ENCODE measurements at regions not wholly inside any gene's neighbourhood (a gene's known extent, or its start where the extent isn't known, plus 50 kb on each side); places are given as distances from the start of the nearest gene placed in this dataset.

DNA sequence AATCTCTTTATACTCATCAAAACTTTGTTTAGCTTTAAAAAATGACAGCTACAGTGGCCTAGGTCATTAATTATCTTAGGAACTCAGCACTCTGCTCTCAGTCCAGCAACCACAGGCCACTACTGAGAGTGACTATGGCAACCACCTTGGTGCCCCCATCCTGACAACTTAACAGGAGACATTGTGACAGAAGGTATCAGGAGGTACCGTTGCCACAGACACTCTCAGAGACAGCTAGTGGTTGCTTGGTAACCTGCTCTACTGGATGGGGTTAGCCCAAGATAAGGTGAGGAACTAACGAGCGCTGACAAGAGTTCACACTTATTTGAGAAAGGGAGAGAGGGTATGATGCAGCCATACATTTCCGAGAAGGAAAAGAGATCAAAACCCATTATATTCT lies 76.1 kb upstream of the TFAP2D start:
- TF ChIP-seq, protein P1, sequence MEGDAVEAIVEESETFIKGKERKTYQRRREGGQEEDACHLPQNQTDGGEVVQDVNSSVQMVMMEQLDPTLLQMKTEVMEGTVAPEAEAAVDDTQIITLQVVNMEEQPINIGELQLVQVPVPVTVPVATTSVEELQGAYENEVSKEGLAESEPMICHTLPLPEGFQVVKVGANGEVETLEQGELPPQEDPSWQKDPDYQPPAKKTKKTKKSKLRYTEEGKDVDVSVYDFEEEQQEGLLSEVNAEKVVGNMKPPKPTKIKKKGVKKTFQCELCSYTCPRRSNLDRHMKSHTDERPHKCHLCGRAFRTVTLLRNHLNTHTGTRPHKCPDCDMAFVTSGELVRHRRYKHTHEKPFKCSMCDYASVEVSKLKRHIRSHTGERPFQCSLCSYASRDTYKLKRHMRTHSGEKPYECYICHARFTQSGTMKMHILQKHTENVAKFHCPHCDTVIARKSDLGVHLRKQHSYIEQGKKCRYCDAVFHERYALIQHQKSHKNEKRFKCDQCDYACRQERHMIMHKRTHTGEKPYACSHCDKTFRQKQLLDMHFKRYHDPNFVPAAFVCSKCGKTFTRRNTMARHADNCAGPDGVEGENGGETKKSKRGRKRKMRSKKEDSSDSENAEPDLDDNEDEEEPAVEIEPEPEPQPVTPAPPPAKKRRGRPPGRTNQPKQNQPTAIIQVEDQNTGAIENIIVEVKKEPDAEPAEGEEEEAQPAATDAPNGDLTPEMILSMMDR (IDR thresholded peaks at IDR 0.05; ENCODE audit: extremely low read depth, missing control alignments) = no peak
- DNase-seq (ENCODE audit: low spot score) = no peak

- TF ChIP-seq, protein P1 (IDR thresholded peaks at IDR 0.05; ENCODE audit: extremely low read depth, missing control alignments) = no peak
- no peak for DNase-seq (ENCODE audit: low spot score)
Measured at GRCh38 chr6:50649086-50649485, 64.2 kb upstream of the TFAP2D start.

- DNase-seq (ENCODE audit: low spot score) = no peak
- TF ChIP-seq, protein P1 (IDR thresholded peaks at IDR 0.05; ENCODE audit: extremely low read depth, missing control alignments) = no peak
Measured at GRCh38 chr6:50653253-50653652, 60.1 kb upstream of the TFAP2D start.

GRCh38 chr6:50654155-50654554 lies 59.2 kb upstream of the TFAP2D start:
- no peak for DNase-seq (ENCODE audit: low spot score)
- TF ChIP-seq, protein P1 (IDR thresholded peaks at IDR 0.05; ENCODE audit: extremely low read depth, missing control alignments) = no peak

DNA sequence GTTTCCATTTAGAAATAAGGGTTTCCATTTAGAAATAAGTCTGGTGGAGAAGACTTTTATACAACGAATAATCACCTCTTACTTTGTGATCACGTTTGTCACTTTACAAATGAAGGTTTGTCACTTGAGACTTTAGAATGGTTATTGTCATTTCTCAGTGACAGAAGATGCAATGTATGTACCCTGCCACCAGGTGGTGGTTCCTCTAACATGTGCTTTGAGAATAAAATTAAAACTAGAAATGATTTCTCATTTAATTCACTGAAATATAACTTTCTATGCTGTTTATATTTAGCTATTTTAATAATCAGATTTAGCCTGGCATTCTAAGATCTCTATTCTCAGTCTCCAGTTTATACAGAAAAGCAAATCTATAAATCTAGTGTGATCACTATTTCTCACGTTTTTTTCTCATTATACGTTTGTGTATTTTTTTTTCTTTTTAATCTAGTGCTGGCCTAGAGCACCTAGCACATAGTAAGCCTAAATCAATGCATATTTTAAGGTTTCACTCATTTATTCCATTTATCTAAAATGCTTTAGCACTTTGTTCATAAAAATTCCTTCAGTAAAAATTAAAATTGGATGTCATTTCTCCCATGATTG lies 57.4 kb upstream of the TFAP2D start:
- peak; percentile 13 for DNase-seq (ENCODE audit: low spot score)
- TF ChIP-seq, protein P1 (IDR thresholded peaks at IDR 0.05; ENCODE audit: extremely low read depth, missing control alignments) = peak; percentile 42

DNA sequence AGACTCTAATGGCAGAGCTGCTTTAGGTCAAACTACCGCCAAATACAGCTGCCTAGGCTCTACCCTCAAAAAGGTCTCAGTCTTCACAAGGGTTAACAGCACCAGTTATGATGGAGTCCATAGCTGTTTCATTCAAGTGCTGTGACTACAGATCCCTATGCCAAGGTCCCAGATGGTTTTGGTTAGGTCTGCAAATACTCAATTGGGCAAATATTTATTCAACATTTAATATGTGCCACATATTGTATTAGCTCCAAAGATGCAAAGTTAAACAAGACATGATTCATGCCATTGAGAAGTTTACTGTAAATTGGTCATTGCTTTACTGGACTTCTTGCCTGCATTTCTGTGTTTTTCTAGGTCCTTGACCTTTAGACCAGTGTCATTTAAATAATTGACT lies 55.8 kb upstream of the TFAP2D start:
- TF ChIP-seq, protein P1 (IDR thresholded peaks at IDR 0.05; ENCODE audit: extremely low read depth, missing control alignments) = no peak
- no peak for DNase-seq (ENCODE audit: low spot score)

DNA sequence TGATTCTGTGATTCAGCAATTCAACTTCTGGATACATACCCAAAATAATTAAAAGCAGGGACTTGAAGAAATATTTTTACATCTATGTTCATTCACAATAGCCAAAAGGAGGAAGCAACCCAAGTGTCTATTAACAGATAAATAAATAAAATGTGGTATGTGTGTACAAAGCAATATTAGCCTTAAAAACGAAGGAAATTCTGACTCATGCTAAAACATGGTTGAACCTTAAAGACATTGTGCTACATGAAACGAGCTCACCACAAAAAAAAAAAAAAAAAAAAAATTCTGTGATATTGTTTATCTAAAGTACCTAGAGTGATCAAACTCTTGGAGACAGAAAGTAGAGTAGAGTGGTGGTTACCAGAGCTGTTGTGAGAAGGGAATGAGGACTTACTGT lies 54.8 kb upstream of the TFAP2D start:
- TF ChIP-seq, protein P1 (IDR thresholded peaks at IDR 0.05; ENCODE audit: extremely low read depth, missing control alignments) = no peak
- DNase-seq (ENCODE audit: low spot score) = no peak
